MCF 10A (cell line): ENCODE measurements at regions not wholly inside any gene's neighbourhood (a gene's known extent, or its start where the extent isn't known, plus 50 kb on each side); places are given as distances from the start of the nearest gene placed in this dataset.

ENCODE experiments used
- BruUV-seq: library from RNA; stranded (reverse); fragments of 400-500 nt; replicated peaks from 2 replicates; lab custom pipeline; 2021; lab: Mats Ljungman, UMichigan
- CTCF ChIA-PET: fragments of 300-600 bp; sonication (Branson Sonifier 250); formaldehyde crosslinking; extraction: SDS; loops from one replicate; lab custom pipeline; 2021; ENCODE audit warnings: antibody characterized with exemption, inconsistent platforms; lab: Yijun Ruan, JAX
- POLR2A ChIA-PET: fragments of 300-600, 350-650 bp; sonication (Branson Sonifier 250); formaldehyde crosslinking; extraction: SDS; loops from one replicate; lab custom pipeline; 2020; ENCODE audit warnings: antibody characterized with exemption, inconsistent platforms; lab: Yijun Ruan, JAX
- DNase-seq: peaks from one replicate; pipeline ENCODE4 v3.0.0-alpha.2; 2018; ENCODE audit not compliant: unreplicated experiment
- H3K27ac Mint-ChIP-seq: one replicate; pipeline ENCODE4 v1.8.0; 2022; ENCODE audit warnings: mild to moderate bottlenecking, low read depth, mixed read lengths; ENCODE audit not compliant: unreplicated experiment
- H3K27me3 Mint-ChIP-seq: one replicate; pipeline ENCODE4 v1.8.0; 2022; ENCODE audit warnings: mixed read lengths; ENCODE audit not compliant: insufficient read depth, unreplicated experiment
- H3K36me3 Mint-ChIP-seq: one replicate; pipeline ENCODE4 v1.8.0; 2022; ENCODE audit warnings: mild to moderate bottlenecking, moderate library complexity, mixed read lengths; ENCODE audit not compliant: insufficient read depth, unreplicated experiment
- H3K4me1 Mint-ChIP-seq: one replicate; pipeline ENCODE4 v1.8.0; 2022; ENCODE audit warnings: mixed read lengths; ENCODE audit not compliant: insufficient read depth, unreplicated experiment
- H3K4me3 Mint-ChIP-seq: one replicate; pipeline ENCODE4 v1.8.0; 2022; ENCODE audit warnings: mild to moderate bottlenecking, moderate library complexity, mixed read lengths; ENCODE audit not compliant: unreplicated experiment
- H3K9me3 Mint-ChIP-seq: one replicate; pipeline ENCODE4 v1.8.0; 2022; ENCODE audit warnings: mixed read lengths; ENCODE audit not compliant: unreplicated experiment
- intact Hi-C: fragments of 100-400 bp; cut with micrococcal nuclease; formaldehyde crosslinking; loops from 2 replicates; pipeline ENCODE4 v1.14.1; 2022
- TF ChIP-seq, protein P1 (sequence below): fragments of 200-600 bp; IDR thresholded peaks from one replicate; pipeline ENCODE4 v1.8.0; 2022; ENCODE audit warnings: antibody characterized with exemption, mild to moderate bottlenecking; ENCODE audit not compliant: unreplicated experiment

DNA sequence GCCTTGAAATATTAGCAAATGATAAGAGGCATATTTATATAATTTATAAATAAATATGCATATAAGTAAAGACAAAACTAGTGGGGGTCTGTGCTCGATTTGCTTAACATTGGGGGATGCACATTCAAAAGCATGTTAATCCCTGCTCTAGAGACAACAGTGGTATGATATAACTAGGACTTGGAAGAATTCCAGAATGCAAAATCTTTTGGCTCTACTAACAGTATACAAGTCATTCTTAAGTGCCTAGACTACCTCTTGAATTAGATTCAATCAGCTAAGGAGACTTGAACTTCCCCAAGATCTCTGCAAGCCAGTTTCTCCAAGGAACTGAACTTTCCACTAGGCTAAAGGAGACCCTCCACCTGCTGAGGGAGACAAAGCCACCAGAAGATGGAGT lies 282.7 kb upstream of the RORA start:
- intact Hi-C loops: no loop called here
- no peaks in the 10 kb centered on the region for H3K36me3 Mint-ChIP-seq
- BruUV-seq: no TSS peak

DNA sequence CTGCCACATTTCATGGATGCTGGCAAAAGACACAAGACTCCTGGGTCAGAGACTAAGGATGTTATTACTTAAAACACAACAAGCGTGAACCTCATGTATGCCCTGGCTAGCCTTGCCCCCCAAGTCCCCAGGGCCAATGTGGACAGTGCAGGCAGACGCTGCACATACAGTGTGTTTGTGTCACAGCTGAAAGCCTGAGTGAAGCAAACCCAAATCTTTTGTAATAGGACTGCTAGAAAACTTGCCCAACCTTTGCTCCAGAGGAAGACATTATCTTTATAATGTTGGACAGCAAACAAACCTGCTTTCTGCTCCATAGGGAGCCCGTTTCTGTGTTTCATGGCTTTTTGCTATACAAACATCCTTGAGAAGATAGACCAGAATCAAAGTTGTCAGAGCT lies 282.0 kb upstream of the RORA start:
- no peaks in the 10 kb centered on the region for H3K9me3 Mint-ChIP-seq
- H3K36me3 Mint-ChIP-seq: no peaks in the 10 kb centered on the region
- no peaks in the 10 kb centered on the region for H3K27me3 Mint-ChIP-seq
- no TSS peak for BruUV-seq
- no peak overlapping the region for H3K27ac Mint-ChIP-seq
- no peak overlapping the region for H3K4me3 Mint-ChIP-seq
- TF ChIP-seq, protein P1, sequence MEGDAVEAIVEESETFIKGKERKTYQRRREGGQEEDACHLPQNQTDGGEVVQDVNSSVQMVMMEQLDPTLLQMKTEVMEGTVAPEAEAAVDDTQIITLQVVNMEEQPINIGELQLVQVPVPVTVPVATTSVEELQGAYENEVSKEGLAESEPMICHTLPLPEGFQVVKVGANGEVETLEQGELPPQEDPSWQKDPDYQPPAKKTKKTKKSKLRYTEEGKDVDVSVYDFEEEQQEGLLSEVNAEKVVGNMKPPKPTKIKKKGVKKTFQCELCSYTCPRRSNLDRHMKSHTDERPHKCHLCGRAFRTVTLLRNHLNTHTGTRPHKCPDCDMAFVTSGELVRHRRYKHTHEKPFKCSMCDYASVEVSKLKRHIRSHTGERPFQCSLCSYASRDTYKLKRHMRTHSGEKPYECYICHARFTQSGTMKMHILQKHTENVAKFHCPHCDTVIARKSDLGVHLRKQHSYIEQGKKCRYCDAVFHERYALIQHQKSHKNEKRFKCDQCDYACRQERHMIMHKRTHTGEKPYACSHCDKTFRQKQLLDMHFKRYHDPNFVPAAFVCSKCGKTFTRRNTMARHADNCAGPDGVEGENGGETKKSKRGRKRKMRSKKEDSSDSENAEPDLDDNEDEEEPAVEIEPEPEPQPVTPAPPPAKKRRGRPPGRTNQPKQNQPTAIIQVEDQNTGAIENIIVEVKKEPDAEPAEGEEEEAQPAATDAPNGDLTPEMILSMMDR: no peak
- no peak for DNase-seq
- ChIA-PET CTCF (interaction anchor here (0.6 kb wide), 1 partner anchor 55 kb away, joined by 3 read pairs; no protein-coding TSS in a partner anchor), POLR2A (no interaction called here)
- H3K4me1 Mint-ChIP-seq: no peaks in the 10 kb centered on the region
- intact Hi-C loops: no loop called here

More for the DNA sequence above, 282.7 kb upstream of the RORA start:
- Mint-ChIP-seq H3K9me3 (no peaks in the 10 kb centered on the region), H3K4me3 (no peak overlapping the region), H3K27ac (no peak overlapping the region), H3K27me3 (no peaks in the 10 kb centered on the region), H3K4me1 (no peaks in the 10 kb centered on the region)
- DNase-seq: no peak
- TF ChIP-seq, protein P1: no peak
- CTCF ChIA-PET: no interaction called here
- POLR2A ChIA-PET: interaction anchor here (0.8 kb wide), 1 partner anchor 360 kb away, joined by 3 read pairs; no protein-coding TSS in a partner anchor

DNA sequence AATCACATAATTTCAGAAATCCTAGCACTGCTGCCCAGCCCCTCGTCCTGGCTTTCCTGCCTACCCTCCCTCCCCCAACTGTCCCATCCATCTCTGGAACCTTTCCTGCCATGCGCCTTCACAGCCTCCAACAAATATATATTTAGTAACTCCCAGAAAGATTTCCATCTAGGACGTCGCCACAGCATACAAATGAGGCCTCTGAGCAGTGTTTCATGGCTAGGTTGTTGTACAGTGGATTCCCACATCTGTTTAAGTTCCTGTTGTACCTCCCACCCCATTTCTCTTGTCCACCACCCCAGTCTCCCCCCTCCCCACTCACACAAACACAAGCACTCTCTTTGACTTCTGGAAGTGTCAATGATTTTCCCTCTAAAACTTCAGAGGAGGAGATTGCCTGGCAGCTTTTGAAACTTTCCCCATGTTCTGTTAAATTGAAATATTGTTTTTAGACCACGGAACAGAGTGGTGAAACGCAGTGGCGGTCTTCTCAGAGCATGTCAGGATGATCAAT lies 280.3 kb upstream of the RORA start:
- TF ChIP-seq, protein P1: no peak
- Mint-ChIP-seq H3K4me1 (no peaks in the 10 kb centered on the region), H3K4me3 (no peak overlapping the region), H3K36me3 (no peaks in the 10 kb centered on the region), H3K9me3 (no peaks in the 10 kb centered on the region), H3K27me3 (no peaks in the 10 kb centered on the region), H3K27ac (no peak overlapping the region)
- POLR2A ChIA-PET: no interaction called here
- BruUV-seq: no TSS peak
- intact Hi-C loops: no loop called here
- DNase-seq: no peak
- CTCF ChIA-PET: interaction anchor here (0.7 kb wide), 1 partner anchor 26 kb away, joined by 3 read pairs; no protein-coding TSS in a partner anchor

DNA sequence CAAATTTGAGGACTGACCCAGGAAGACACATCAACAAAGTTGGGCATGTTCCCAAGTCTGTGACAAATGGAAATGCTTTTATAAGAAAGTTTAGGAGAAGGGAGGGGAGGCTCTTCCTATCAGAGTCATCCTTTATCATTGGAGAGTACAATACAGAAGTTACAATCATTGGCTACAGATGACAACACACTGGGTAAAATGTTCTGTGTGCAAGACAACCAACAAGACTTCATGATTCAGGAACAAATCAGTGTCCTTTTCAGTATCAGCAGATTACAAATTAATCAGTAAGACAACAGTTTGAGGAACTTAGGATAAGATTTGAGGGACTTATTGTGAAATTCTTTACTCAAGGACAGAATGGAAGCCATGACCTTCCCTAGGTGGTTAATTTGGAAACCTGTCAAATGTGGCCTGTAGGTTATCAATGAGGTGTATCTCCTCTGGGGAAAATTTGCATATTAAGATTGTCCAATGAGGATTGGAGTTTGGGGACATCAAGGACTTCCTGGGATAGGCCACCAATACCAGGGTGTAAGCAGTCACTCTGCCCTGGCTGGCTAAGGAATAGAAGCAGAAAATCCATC lies 274.4 kb upstream of the RORA start:
- intact Hi-C loops: no loop called here
- no TSS peak for BruUV-seq
- no peak overlapping the region for H3K4me3 Mint-ChIP-seq

More for the DNA sequence above, 274.4 kb upstream of the RORA start:
- Mint-ChIP-seq H3K9me3 (no peaks in the 10 kb centered on the region), H3K36me3 (no peaks in the 10 kb centered on the region), H3K4me1 (no peaks in the 10 kb centered on the region), H3K27me3 (peaks cover 10% of the 10 kb centered on the region), H3K27ac (no peak overlapping the region)
- TF ChIP-seq, protein P1: no peak
- no peak for DNase-seq
- ChIA-PET CTCF (no interaction called here), POLR2A (no interaction called here)
